HG03159 (cell line): ENCODE measurements at regions not wholly inside any gene's neighbourhood (a gene's known extent, or its start where the extent isn't known, plus 50 kb on each side); places are given as distances from the start of the nearest gene placed in this dataset.
"Not testable (repeated sequence)": the region's sequence is repeated elsewhere in the genome, so short reads cannot be mapped to it uniquely, and the experiment has no call there.

Experiments used
- ATAC-seq: cut with Tn5 transposase; IDR thresholded peaks from one replicate; pipeline ENCODE4 v1.9.1; 2021; ENCODE audit warnings: mild to moderate bottlenecking, moderate library complexity; ENCODE audit not compliant: unreplicated experiment

DNA sequence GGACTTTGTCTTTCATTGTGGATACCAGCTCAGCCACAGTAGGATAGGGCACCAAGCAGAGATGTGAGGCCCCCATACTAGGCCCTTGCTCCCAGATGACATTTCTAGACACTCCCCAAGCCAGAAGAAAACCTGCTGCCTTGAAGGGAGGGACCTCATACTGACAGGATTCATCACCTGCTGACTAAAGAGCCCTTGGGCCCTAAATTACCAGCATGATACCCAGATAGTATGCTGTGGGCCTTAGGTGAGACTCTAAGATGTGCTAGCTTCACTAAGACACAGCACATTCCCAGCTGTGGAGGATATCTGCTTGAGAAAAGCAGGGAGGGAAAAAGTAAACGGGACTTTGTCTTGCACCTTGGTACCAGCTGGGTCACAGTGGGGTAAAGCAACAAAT, 324.0 kb downstream of the TBL1XR1 start:
- no peak for ATAC-seq

- peak; percentile 99 for ATAC-seq
Measured at GRCh38 chr3:176872771-176873209, 324.5 kb downstream of the TBL1XR1 start.

GRCh38 chr3:176870451-176870850, 326.8 kb downstream of the TBL1XR1 start:
- no peak for ATAC-seq

DNA sequence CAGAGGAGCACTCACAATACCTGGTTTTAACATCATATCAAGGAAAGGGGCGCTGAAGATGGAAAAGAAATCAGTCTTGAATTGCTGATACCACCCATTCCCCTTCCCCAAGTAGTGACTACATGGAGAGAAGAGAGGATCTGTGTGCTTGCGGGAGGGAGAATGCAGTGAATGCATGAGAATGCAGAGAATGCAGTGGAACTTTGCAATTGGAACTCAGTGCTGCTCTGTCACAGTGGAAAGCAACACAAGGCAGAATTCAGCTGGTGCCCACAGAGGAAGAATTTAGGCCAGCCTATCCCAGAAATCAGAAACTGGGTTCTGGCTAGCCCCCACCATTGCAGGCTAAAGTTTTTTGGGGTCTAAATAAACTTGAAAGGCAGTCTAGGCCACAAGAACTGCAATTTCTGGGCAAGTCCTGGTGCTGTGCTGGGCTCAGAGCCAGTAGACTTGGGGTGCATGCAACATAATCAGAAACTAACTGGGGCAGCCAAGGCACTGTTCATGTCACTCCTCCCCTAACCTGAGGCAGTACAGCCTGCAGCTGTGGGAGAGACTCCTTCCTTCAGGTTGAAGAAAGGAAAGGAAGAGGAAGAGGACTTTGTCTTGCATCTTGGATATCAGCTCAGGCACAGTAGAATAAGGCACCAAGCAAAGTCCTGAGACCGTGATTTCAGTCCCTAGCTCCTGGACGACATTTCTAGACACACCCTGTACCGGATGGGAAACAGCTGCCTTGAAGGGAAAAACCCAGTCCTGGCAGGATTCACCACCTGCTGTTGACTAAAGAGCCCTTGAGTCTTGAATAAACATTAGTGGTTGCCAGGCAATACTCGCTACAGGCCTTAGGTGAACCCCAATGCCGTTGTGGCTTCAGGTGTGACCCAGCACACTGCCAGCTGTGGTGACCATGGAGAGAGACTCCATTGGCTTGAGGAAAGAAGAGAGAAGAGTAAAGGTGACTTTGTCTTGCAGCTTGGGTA, 329.3 kb downstream of the TBL1XR1 start:
- ATAC-seq = no peak

DNA sequence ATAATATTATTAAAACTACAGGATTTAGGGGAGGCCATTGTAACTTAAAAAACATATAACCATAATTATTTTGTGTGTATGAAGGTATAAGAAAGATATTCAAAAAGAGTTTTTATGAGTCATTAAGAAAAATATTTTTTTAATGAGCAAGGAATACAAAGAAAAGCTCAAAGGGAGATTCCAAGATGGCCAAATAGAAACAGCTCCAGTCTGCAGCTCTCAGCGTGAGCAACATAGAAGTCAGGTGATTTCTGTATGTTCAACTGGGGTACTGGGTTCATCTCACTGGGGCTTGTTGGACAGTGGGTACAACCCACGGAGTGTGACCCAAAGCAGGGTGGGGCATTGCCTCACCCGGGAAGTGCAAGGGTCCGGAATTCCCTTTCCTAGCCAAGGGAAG, 336.1 kb downstream of the TBL1XR1 start:
- no peak for ATAC-seq

GRCh38 chr3:176856721-176857120, 340.6 kb downstream of the TBL1XR1 start:
- no peak for ATAC-seq

DNA sequence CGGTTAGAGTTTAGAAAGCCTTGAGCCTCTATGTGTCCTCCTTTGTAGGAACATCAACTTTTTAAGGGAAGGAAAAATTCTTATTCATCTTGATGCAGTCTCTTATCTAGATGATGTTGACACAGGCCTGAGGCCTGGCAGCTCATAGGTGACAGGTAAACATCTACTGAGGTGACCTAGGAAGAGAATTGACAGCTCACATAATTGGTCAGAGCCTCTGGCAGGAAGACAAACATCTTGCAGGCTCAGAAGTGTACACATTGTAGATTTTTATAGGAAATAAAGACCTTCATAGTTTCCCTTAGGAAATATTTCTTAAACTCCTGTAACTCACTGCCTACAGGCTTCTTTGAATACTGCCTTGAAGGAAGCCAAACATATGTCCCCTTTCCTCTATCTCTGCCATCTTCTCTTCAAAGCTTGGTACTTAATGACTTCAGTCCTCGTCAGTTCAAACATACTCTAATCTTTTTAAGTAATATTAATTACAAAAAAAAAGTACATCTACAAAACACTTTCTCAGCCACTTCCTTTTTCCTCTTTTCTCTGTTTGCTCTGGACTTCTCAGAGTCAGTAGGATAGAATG, 341.3 kb downstream of the TBL1XR1 start:
- no peak for ATAC-seq

GRCh38 chr3:176855213-176855612, 342.1 kb downstream of the TBL1XR1 start:
- ATAC-seq = no peak

DNA sequence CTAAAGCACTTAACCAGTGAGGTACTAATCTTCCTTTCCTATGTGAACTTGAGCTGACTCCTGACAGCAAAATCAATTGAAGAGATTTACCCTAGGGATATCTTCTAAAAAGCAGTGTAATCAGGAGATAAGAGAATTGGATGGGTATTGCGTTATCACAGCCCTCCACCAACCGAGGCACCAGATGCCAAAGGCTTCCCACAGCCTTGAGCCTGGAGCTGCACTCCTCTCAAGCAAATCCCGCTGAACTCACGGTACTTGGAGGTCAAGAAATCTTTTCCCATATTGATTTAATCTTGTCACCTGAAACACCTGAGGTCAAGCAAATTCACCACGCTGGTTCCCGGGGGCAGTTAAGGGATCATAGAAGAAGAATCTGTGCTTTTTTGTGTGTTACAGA, 346.8 kb downstream of the TBL1XR1 start:
- no peak for ATAC-seq

DNA sequence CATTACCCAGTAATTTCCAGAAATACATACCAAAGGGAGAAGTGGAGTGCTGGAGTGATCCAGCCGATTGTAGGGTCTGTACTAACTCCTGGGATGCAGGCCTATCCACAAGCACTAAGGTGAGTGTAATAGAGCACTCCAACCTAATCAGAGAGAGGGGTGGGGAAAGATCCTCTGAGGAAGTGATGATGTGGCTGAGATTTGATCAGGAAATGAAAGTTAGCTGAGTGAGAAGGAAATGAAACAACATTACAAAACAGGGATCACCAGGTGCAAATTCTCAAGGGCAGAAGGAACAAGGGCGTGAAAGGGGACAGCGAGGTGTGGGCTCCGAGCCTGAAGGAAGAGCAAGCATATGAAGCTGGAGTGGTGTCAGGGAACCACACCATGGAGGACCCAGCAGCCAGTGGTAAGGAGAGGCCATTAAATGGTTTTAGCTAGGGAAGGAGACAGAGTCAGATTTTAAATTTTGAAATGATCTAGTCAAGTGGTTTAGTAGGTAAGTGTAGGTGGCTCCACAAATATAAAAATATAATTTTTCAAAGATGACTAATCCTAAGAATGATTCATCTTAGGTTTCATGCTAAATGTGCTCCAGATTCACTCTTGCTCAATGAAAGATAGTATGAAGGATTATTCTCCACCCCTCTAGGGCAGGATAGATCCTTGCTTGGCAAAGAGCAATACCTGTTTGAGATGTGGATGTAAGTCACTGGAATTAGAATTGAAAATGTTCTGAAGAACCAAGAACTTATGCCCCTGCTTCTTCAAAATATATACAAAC, 348.7 kb downstream of the TBL1XR1 start:
- no peak for ATAC-seq

- ATAC-seq = no peak
Measured at GRCh38 chr3:176842914-176843313, 354.4 kb downstream of the TBL1XR1 start.

DNA sequence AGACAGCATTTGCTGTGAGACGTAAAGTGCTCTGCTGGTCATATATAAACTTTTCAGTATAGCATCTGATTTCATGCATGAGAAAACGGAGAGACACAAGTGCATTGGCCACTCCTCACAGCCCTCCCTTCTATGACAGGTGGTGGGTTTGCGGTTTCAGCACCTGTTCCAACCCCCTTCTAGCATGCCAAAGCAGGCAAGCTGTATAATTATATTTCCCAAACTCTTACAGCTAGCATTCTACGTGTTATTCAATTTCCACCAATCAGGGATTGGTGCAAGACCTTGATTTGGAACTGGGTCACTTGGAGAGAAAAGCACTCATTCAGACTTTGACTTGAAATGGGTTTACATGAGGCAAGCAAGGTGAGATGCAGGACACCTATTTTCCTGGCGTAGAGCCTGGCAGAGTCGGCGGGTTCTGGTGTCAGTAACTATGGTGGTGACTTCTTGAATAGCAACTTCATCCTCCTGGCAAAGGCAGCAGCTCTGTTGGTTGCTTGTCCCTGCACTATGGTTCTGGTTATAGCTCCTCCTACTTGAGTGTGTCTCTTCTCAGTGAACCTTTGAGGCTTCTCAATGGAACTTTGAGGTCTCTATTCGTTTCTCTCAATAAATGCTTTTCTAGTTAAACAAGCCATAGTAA, 356.5 kb downstream of the TBL1XR1 start:
- ATAC-seq = no peak

GRCh38 chr3:176839901-176840300, 357.4 kb downstream of the TBL1XR1 start:
- no peak for ATAC-seq

DNA sequence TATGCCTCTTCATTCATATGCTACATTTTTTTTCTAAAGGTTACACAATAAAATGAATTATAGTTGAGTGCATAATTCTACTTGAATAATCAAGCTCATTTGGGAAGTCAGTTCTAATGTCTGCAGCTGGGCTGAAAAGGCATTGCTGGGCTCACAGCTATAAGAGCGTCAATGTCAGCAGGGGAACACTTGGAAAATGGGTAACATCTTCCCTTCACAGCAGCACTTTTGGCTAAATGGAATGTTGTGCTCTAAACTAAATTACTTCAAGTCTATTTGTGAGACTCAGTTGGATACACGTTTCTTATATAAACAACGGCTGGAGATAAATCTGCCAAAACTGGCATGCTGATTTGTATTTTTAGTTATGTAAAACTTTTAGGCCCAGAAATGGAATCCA, 357.8 kb downstream of the TBL1XR1 start:
- ATAC-seq = no peak

GRCh38 chr3:176827244-176827643, 370.0 kb downstream of the TBL1XR1 start:
- not testable (repeated sequence) for ATAC-seq

- no peak for ATAC-seq
Measured at GRCh38 chr3:176824811-176825210, 372.5 kb downstream of the TBL1XR1 start.

GRCh38 chr3:176820764-176821163, 376.5 kb downstream of the TBL1XR1 start:
- no peak for ATAC-seq

- ATAC-seq = no peak
Measured at GRCh38 chr3:176816937-176817336, 380.3 kb downstream of the TBL1XR1 start.

GRCh38 chr3:176814285-176814684, 383.0 kb downstream of the TBL1XR1 start:
- peak; percentile 99 for ATAC-seq

GRCh38 chr3:176807938-176808337, 389.3 kb downstream of the TBL1XR1 start:
- no peak for ATAC-seq

GRCh38 chr3:176799675-176800074, 397.6 kb downstream of the TBL1XR1 start:
- ATAC-seq = no peak
